Ascending aorta (tissue), 2 donors: ENCODE measurements at regions not wholly inside any gene's neighbourhood (a gene's known extent, or its start where the extent isn't known, plus 50 kb on each side); places are given as distances from the start of the nearest gene placed in this dataset.
A peak's percentile ranks its signal among the peaks of the same experiment; 100 is the strongest.
"Not testable (repeated sequence)": the region's sequence is repeated elsewhere in the genome, so short reads cannot be mapped to it uniquely, and the experiment has no call there.

ENCODE experiments used
- DNase-seq, 2 donors: peaks; one replicate each; pipeline ENCODE4 v3.0.0-alpha.2; 2019; ENCODE audit warnings: low spot score in 2 of 2
- H3K27ac ChIP-seq, 2 donors: fragments of 200-600 bp; sonication (generic); one replicate each; pipeline ENCODE4 v1.5.1; 2016 to 2017; ENCODE audit warnings: mild to moderate bottlenecking in 1 of 2
- H3K27me3 ChIP-seq: fragments of 200-600 bp; sonication (generic); one replicate; pipeline ENCODE4 v1.5.1; 2017
- H3K36me3 ChIP-seq, 2 donors: fragments of 200-600 bp; sonication (generic); one replicate each; pipeline ENCODE4 v1.5.1; 2016
- H3K4me1 ChIP-seq, 2 donors: fragments of 200-600 bp; sonication (generic); one replicate each; pipeline ENCODE4 v1.5.1; 2016 to 2017; ENCODE audit warnings: mild to moderate bottlenecking in 1 of 2
- H3K4me3 ChIP-seq, 2 donors: fragments of 200-600 bp; sonication (generic); one replicate each; pipeline ENCODE4 v1.5.1; 2016 to 2017; ENCODE audit warnings: mild to moderate bottlenecking in 1 of 2
- H3K9me3 ChIP-seq, 2 donors: fragments of 200-600 bp; sonication (generic); one replicate each; pipeline ENCODE4 v1.5.1; 2016
- CTCF ChIP-seq, 3 experiments: fragments of 200-600 bp in 2 of 3; fragments of 450-650 bp in 1 of 3; sonication (generic) in 2 of 3; IDR thresholded peaks; one replicate each; pipeline ENCODE4 v1.5.1; 2016 to 2019; ENCODE audit warnings: antibody characterized with exemption in 3 of 3, mild to moderate bottlenecking in 1 of 3, moderate library complexity in 1 of 3
- intact Hi-C: fragments of 100-400 bp; cut with DNase I; formaldehyde crosslinking; loops from one replicate; pipeline ENCODE4 v1.15.1; 2023

GRCh38 chr6:85752602-85753001 is 109.9 kb upstream of the SYNCRIP start:
- Histone ChIP-seq H3K4me3 (no peak overlapping the region), H3K36me3 (no peaks in the 10 kb centered on the region), H3K27me3 (no peaks in the 10 kb centered on the region), H3K27ac (no peak overlapping the region), H3K9me3 (no peaks in the 10 kb centered on the region), H3K4me1 (no peaks in the 10 kb centered on the region)
- intact Hi-C loops = no loop called here
- no peak for DNase-seq
- TF ChIP-seq CTCF (IDR thresholded peaks at IDR 0.05) = no peak

GRCh38 chr6:85751374-85752055 is 108.8 kb upstream of the SYNCRIP start:
- DNase-seq = no peak
- intact Hi-C loops = no loop called here
- Histone ChIP-seq H3K4me3 (no peak overlapping the region), H3K36me3 (no peaks in the 10 kb centered on the region), H3K9me3 (no peaks in the 10 kb centered on the region), H3K27ac (no peak overlapping the region), H3K4me1 (no peaks in the 10 kb centered on the region), H3K27me3 (no peaks in the 10 kb centered on the region)
- no peak for TF ChIP-seq CTCF (IDR thresholded peaks at IDR 0.05)

GRCh38 chr6:85750146-85750545 is 107.5 kb upstream of the SYNCRIP start:
- H3K27ac ChIP-seq, H3K9me3 ChIP-seq, intact Hi-C loops, DNase-seq, H3K36me3 ChIP-seq, H3K4me1 ChIP-seq, H3K4me3 ChIP-seq, H3K27me3 ChIP-seq: not testable (repeated sequence)

GRCh38 chr6:85749236-85749635 is 106.5 kb upstream of the SYNCRIP start:
- Histone ChIP-seq H3K4me3 (no peak overlapping the region), H3K27ac (no peak overlapping the region), H3K4me1 (no peaks in the 10 kb centered on the region), H3K36me3 (no peaks in the 10 kb centered on the region), H3K27me3 (no peaks in the 10 kb centered on the region), H3K9me3 (no peaks in the 10 kb centered on the region)
- no peak for TF ChIP-seq CTCF (IDR thresholded peaks at IDR 0.05)
- intact Hi-C loops = no loop called here
- no peak for DNase-seq

GRCh38 chr6:85747666-85748065 is 105.0 kb upstream of the SYNCRIP start:
- no peaks in the 10 kb centered on the region for H3K9me3 ChIP-seq
- no peak for TF ChIP-seq CTCF (IDR thresholded peaks at IDR 0.05)
- H3K36me3 ChIP-seq = no peaks in the 10 kb centered on the region
- no peaks in the 10 kb centered on the region for H3K27me3 ChIP-seq
- H3K27ac ChIP-seq = peak overlapping the region; percentile 39 to 55
- intact Hi-C loops = no loop called here
- H3K4me3 ChIP-seq = peak overlapping the region in 1 of 2 donors; percentile 9
- DNase-seq = no peak
- H3K4me1 ChIP-seq = no peaks in the 10 kb centered on the region

- Histone ChIP-seq H3K27ac (peak overlapping the region; percentile 39 to 55), H3K4me3 (no peak overlapping the region), H3K36me3 (no peaks in the 10 kb centered on the region), H3K9me3 (no peaks in the 10 kb centered on the region), H3K27me3 (no peaks in the 10 kb centered on the region), H3K4me1 (no peaks in the 10 kb centered on the region)
- TF ChIP-seq CTCF (IDR thresholded peaks at IDR 0.05) = no peak
- no peak for DNase-seq
- intact Hi-C loops = no loop called here
Measured at GRCh38 chr6:85747093-85747492, 104.4 kb upstream of the SYNCRIP start.
